Fibroblast of lung (primary cell): ENCODE measurements at regions not wholly inside any gene's neighbourhood (a gene's known extent, or its start where the extent isn't known, plus 50 kb on each side); places are given as distances from the start of the nearest gene placed in this dataset.

ENCODE experiments used
- DNase-seq, 2 donors: peaks; one replicate each; pipeline versions ENCODE4 v3.0.0 to v3.0.0-alpha.2; 2010; ENCODE audit warnings: low read depth in 2 of 2
- H2AFZ ChIP-seq: 2 replicates; pipeline ENCODE4 v1.5.1; 2012; ENCODE audit warnings: low read length, control low read depth, inconsistent platforms
- H3K27ac ChIP-seq: 2 replicates; pipeline ENCODE4 v1.5.1; 2011; ENCODE audit warnings: low read length, control low read depth; ENCODE audit not compliant: insufficient read depth
- H3K27me3 ChIP-seq: 2 replicates; pipeline ENCODE4 v1.5.1; 2011; ENCODE audit warnings: mild to moderate bottlenecking, low read length; ENCODE audit not compliant: control insufficient read depth, insufficient read depth
- H3K36me3 ChIP-seq: 2 replicates; pipeline ENCODE4 v1.5.1; 2011; ENCODE audit warnings: low read length; ENCODE audit not compliant: control insufficient read depth, insufficient read depth
- H3K4me1 ChIP-seq: 2 replicates; pipeline ENCODE4 v1.5.1; 2011; ENCODE audit warnings: low read length; ENCODE audit not compliant: control insufficient read depth, insufficient read depth; ENCODE audit errors: extremely low read depth
- H3K4me2 ChIP-seq: 2 replicates; pipeline ENCODE4 v1.5.1; 2011; ENCODE audit warnings: low read length, control low read depth; ENCODE audit not compliant: insufficient read depth; ENCODE audit errors: extremely low read depth
- H3K4me3 ChIP-seq, 4 experiments: fragments of 200-600 bp in 1 of 4; sonication (generic) in 1 of 4; replicated peaks in 1 of 4; 2 replicates each; pipeline ENCODE4 v1.5.1; 2011 to 2016; ENCODE audit warnings: low read length in 4 of 4, low read depth in 3 of 4, mild to moderate bottlenecking in 3 of 4, control low read depth in 2 of 4, inconsistent platforms in 1 of 4, mixed read lengths in 1 of 4; ENCODE audit not compliant: insufficient read depth in 1 of 4; ENCODE audit errors: control extremely low read depth in 1 of 4
- H3K79me2 ChIP-seq: 2 replicates; pipeline ENCODE4 v1.5.1; 2012; ENCODE audit warnings: mild to moderate bottlenecking, low read length, inconsistent platforms; ENCODE audit not compliant: control insufficient read depth, insufficient read depth
- H3K9ac ChIP-seq: 2 replicates; pipeline ENCODE4 v1.5.1; 2011; ENCODE audit warnings: mild to moderate bottlenecking, low read length, control low read depth; ENCODE audit not compliant: insufficient read depth
- H3K9me3 ChIP-seq: 2 replicates; pipeline ENCODE4 v1.5.1; 2012; ENCODE audit warnings: low read depth, low read length; ENCODE audit not compliant: control insufficient read depth, insufficient read depth
- H4K20me1 ChIP-seq: 2 replicates; pipeline ENCODE4 v1.5.1; 2011; ENCODE audit warnings: low read length; ENCODE audit not compliant: control insufficient read depth, insufficient read depth; ENCODE audit errors: extremely low read depth
- EZH2 ChIP-seq: IDR thresholded peaks from 2 replicates; pipeline ENCODE4 v1.5.1; 2012; ENCODE audit warnings: low read length, control low read depth, mild to moderate bottlenecking; ENCODE audit errors: missing control alignments
- TF ChIP-seq, protein P1 (sequence below), 2 donors: IDR thresholded peaks in 1 of 2; conservative IDR thresholded peaks in 1 of 2; 1 replicate in 1 of 2; 2 replicates in 1 of 2; pipeline ENCODE4 v1.5.1; 2011 to 2012; ENCODE audit warnings: low read length in 2 of 2, control low read depth in 1 of 2, inconsistent platforms in 1 of 2, low read depth in 1 of 2, mild to moderate bottlenecking in 1 of 2

DNA sequence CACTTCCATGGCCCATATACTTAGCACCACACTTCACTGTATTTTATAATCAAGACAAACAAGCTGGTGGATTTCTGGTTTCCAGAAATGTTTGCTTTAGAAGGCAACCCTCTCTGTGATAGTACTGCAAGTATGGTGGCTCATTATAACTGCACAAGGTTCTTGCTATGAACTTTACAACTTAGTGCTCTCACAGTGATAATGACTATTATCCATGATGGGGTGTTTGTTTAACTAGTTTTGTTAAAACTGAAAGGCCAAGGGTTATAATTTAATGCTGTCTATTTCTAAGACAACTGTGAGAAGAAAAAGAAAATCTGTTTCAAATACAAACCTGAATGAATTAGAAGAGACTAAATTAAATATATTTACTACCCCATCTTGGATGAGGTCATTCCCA, 903.2 kb downstream of the ADGRL2 start:
- Histone ChIP-seq H3K36me3 (no peaks in the 10 kb centered on the region), H3K4me1 (no peaks in the 10 kb centered on the region), H4K20me1 (no peaks in the 10 kb centered on the region), H3K4me3 (no peak overlapping the region), H3K9me3 (no peaks in the 10 kb centered on the region), H3K9ac (no peak overlapping the region), H3K4me2 (no peak overlapping the region), H3K27ac (no peak overlapping the region), H3K79me2 (no peaks in the 10 kb centered on the region), H2AFZ (no peak overlapping the region), H3K27me3 (no peaks in the 10 kb centered on the region)
- DNase-seq, result no peak
- TF ChIP-seq EZH2, result no peak
- TF ChIP-seq, protein P1, sequence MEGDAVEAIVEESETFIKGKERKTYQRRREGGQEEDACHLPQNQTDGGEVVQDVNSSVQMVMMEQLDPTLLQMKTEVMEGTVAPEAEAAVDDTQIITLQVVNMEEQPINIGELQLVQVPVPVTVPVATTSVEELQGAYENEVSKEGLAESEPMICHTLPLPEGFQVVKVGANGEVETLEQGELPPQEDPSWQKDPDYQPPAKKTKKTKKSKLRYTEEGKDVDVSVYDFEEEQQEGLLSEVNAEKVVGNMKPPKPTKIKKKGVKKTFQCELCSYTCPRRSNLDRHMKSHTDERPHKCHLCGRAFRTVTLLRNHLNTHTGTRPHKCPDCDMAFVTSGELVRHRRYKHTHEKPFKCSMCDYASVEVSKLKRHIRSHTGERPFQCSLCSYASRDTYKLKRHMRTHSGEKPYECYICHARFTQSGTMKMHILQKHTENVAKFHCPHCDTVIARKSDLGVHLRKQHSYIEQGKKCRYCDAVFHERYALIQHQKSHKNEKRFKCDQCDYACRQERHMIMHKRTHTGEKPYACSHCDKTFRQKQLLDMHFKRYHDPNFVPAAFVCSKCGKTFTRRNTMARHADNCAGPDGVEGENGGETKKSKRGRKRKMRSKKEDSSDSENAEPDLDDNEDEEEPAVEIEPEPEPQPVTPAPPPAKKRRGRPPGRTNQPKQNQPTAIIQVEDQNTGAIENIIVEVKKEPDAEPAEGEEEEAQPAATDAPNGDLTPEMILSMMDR (conservative IDR thresholded peaks at IDR 0.05 in 1 of 2, IDR thresholded peaks at IDR 0.05 in 1 of 2; ENCODE audit: low read depth in 1 of 2, low read length in 2 of 2), result no peak

- Histone ChIP-seq H3K9me3 (no peaks in the 10 kb centered on the region), H3K9ac (no peak overlapping the region), H3K27ac (no peak overlapping the region), H3K79me2 (no peaks in the 10 kb centered on the region), H3K4me1 (no peaks in the 10 kb centered on the region), H4K20me1 (no peaks in the 10 kb centered on the region), H3K4me2 (no peak overlapping the region), H3K36me3 (no peaks in the 10 kb centered on the region), H3K4me3 (no peak overlapping the region), H3K27me3 (no peaks in the 10 kb centered on the region), H2AFZ (no peak overlapping the region)
- TF ChIP-seq EZH2, result no peak
- TF ChIP-seq, protein P1 (conservative IDR thresholded peaks at IDR 0.05 in 1 of 2, IDR thresholded peaks at IDR 0.05 in 1 of 2; ENCODE audit: low read depth in 1 of 2, low read length in 2 of 2), result no peak
- no peak for DNase-seq
Observed at GRCh38 chr1:82700476-82700875, 899.7 kb downstream of the ADGRL2 start.

- Histone ChIP-seq H3K36me3 (no peaks in the 10 kb centered on the region), H3K4me2 (no peak overlapping the region), H3K9ac (no peak overlapping the region), H3K27me3 (no peaks in the 10 kb centered on the region), H3K4me3 (no peak overlapping the region), H3K9me3 (no peaks in the 10 kb centered on the region), H3K27ac (no peak overlapping the region), H2AFZ (no peak overlapping the region), H4K20me1 (no peaks in the 10 kb centered on the region), H3K4me1 (no peaks in the 10 kb centered on the region), H3K79me2 (no peaks in the 10 kb centered on the region)
- TF ChIP-seq EZH2, result no peak
- TF ChIP-seq, protein P1 (conservative IDR thresholded peaks at IDR 0.05 in 1 of 2, IDR thresholded peaks at IDR 0.05 in 1 of 2; ENCODE audit: low read depth in 1 of 2, low read length in 2 of 2), result no peak
- DNase-seq, result no peak
Observed at GRCh38 chr1:82697965-82698364, 897.2 kb downstream of the ADGRL2 start.
